ENCODE measurements at regions not wholly inside any gene's neighbourhood (a gene's known extent, or its start where the extent isn't known, plus 50 kb on each side); places are given as distances from the start of the nearest gene placed in this dataset.

DNA sequence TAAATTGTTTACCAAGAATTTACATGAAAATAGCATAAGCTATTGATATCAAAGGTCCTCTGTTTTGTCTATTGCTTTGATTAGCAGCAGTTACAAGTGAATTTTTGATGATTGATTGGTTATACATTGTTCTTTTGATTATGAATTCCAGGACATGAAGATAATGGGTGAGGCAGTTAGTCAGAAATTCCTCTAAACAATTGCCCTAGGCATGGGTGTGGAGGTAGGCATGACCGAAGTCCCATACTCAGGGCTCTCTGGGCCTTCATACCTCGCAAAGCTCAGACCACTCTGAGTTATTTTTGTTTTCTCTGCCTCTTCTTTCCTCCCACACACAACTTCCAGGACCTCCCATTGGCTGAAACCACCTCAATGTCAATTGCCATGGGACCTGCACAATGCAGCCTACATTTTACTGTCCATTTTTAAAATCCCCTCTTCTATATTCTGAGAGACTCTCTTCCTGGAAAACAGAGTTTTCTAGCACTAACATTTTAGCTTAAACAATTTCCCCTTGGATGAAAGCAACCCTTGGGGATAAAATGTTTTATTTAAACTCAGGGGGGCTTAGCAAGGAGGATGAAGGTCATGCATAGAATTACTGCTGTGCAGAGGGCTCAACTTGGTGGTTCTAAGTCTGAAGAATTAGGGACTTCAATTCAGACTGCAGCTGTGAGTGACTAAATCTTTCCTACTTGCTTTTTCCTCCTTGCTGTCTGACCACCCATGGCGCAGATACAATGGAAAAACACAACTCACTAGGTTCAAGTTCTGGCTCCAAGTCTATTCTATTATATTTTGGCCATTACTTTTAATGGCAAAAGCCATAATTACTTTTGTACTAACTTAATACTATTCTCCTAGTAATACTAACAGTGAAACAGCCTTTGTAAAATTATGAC lies 594.8 kb downstream of the NTRK3 start:
- DNase-seq (ENCODE audit: low read depth in 2 of 2): peak in 1 of 2 donors; percentile 14
- TF ChIP-seq, protein P1, sequence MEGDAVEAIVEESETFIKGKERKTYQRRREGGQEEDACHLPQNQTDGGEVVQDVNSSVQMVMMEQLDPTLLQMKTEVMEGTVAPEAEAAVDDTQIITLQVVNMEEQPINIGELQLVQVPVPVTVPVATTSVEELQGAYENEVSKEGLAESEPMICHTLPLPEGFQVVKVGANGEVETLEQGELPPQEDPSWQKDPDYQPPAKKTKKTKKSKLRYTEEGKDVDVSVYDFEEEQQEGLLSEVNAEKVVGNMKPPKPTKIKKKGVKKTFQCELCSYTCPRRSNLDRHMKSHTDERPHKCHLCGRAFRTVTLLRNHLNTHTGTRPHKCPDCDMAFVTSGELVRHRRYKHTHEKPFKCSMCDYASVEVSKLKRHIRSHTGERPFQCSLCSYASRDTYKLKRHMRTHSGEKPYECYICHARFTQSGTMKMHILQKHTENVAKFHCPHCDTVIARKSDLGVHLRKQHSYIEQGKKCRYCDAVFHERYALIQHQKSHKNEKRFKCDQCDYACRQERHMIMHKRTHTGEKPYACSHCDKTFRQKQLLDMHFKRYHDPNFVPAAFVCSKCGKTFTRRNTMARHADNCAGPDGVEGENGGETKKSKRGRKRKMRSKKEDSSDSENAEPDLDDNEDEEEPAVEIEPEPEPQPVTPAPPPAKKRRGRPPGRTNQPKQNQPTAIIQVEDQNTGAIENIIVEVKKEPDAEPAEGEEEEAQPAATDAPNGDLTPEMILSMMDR (IDR thresholded peaks at IDR 0.05; ENCODE audit: low read depth, low read length): no peak
- H3K4me3 ChIP-seq (replicated peaks in 1 of 2; ENCODE audit: low read depth in 2 of 2, low read length in 2 of 2): no peak overlapping the region

DNA sequence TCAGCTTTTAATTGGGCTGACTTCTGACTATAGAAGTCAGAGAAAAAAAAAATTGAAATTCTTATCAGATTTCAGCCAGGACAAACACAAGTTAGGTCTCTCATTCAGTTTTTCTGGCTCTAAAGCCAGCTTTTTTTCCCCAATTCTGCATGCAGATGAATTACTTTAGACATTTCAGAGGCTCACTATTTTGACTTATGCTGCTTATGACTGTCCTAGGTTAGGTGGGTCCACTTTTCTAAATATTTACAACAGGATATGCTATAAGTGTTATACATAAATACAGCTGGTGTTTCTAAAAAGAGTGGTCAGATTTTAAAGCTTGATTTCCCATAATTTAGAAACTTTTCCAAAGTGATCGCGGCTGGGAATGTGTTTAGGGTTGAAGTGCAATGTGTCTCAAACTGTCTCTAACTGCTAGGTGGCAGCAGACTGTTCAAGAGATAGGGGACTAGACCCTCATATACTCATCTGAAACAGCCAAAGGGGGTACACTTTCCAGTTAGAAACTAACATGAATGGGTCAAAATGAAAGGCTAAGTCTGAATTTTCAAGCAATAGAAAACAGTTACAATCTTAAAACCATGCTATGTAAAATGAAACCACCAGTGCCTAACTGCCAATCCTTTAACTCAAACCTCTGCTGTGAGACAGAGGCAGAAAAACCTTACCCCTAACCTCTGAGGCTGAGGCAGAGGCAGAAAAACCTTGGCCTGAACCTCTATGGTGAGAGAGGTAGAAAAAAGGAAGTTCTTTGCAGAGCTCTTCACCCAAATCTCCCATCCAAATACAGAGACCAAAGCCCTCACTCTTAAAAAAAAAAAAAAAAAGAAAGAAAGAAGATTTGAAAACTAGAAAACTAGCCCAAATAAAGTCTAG lies 596.0 kb downstream of the NTRK3 start:
- DNase-seq (ENCODE audit: low read depth in 2 of 2): no peak
- no peak overlapping the region for H3K4me3 ChIP-seq (replicated peaks in 1 of 2; ENCODE audit: low read depth in 2 of 2, low read length in 2 of 2)
- TF ChIP-seq, protein P1 (IDR thresholded peaks at IDR 0.05; ENCODE audit: low read depth, low read length): no peak

DNA sequence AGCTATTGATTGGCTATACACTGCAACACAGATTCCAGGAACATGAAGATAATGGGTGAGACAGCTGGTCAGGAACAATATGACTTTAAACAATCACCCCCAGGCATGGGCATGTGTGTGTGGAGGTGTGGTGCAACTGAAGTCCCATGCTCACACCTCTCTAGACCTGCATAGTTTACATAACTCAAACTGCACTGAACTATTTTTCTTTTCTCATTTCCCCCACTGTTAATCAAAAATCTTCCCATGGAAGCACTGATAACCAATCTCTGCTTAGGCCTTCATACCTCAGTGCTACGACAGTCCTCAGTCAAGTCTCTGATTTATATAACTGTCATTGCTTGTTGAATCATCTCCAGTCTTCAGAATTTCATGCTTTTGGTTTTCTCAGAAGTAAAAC lies 600.2 kb downstream of the NTRK3 start:
- no peak overlapping the region for H3K4me3 ChIP-seq (replicated peaks in 1 of 2; ENCODE audit: low read depth in 2 of 2, low read length in 2 of 2)
- no peak for DNase-seq (ENCODE audit: low read depth in 2 of 2)
- TF ChIP-seq, protein P1 (IDR thresholded peaks at IDR 0.05; ENCODE audit: low read depth, low read length): no peak

DNA sequence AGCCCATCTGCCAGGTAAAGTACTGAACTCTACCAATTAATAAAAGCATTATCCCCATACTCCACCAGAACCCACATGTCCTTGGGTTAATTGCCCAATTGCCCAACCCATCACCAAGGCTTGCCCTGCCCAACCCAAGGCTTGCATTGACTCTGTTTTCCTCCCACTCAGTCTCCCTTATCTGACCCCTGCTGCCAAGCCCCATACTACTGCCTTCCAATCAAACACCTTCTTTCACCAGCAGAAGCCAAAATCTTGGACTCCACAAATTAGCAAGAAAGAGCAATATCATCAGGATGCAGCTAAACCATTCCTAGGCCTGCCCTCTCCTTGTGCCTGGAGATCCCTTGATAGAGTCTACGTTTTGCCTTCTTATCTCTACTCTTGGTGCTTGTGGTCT lies 602.9 kb downstream of the NTRK3 start:
- no peak for DNase-seq (ENCODE audit: low read depth in 2 of 2)
- H3K4me3 ChIP-seq (replicated peaks in 1 of 2; ENCODE audit: low read depth in 2 of 2, low read length in 2 of 2): no peak overlapping the region
- TF ChIP-seq, protein P1 (IDR thresholded peaks at IDR 0.05; ENCODE audit: low read depth, low read length): no peak

DNA sequence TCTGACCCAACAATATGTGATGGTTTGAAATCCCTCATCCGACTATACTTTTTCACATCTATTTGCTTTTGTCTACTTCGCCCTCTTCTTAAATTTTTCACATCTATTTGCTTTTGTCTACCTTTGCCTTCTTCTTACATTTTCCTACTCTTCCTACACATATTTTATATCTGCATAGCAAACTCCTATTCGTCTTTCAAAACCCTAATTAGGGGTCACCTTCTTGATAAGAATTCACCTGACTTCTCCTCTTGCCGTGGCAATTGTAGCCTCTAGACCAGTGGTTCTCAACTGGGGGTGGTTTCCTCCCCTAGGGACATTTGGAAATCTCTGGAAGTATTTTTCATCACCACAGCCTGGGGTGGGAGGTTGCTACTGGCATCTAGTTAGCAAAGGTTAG lies 607.4 kb downstream of the NTRK3 start:
- no peak for DNase-seq (ENCODE audit: low read depth in 2 of 2)
- TF ChIP-seq, protein P1 (IDR thresholded peaks at IDR 0.05; ENCODE audit: low read depth, low read length): no peak
- H3K4me3 ChIP-seq (replicated peaks in 1 of 2; ENCODE audit: low read depth in 2 of 2, low read length in 2 of 2): no peak overlapping the region

DNA sequence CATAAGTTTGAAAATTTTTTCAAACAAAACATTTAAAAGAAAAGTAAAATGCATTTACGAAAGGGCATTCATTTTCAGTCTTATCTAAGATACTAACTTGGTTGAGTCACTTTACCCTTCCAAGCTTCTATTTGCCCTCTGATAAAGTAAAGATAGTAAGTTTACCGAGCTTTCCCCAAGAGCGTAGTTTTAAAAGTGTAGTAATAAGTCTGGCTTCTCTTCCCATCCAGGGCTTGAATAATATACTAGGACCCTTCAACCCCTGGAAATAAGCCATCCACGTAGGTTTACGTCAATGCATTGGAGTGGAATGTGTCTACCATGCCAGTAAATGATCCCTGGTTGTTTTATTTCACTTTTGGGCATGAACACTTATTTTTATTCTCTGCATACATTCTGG lies 608.3 kb downstream of the NTRK3 start:
- TF ChIP-seq, protein P1 (IDR thresholded peaks at IDR 0.05; ENCODE audit: low read depth, low read length): no peak
- DNase-seq (ENCODE audit: low read depth in 2 of 2): peak; percentile 48 to 85
- H3K4me3 ChIP-seq (replicated peaks in 1 of 2; ENCODE audit: low read depth in 2 of 2, low read length in 2 of 2): no peak overlapping the region
